ENCODE measurements at regions not wholly inside any gene's neighbourhood (a gene's known extent, or its start where the extent isn't known, plus 50 kb on each side); places are given as distances from the start of the nearest gene placed in this dataset.

DNA sequence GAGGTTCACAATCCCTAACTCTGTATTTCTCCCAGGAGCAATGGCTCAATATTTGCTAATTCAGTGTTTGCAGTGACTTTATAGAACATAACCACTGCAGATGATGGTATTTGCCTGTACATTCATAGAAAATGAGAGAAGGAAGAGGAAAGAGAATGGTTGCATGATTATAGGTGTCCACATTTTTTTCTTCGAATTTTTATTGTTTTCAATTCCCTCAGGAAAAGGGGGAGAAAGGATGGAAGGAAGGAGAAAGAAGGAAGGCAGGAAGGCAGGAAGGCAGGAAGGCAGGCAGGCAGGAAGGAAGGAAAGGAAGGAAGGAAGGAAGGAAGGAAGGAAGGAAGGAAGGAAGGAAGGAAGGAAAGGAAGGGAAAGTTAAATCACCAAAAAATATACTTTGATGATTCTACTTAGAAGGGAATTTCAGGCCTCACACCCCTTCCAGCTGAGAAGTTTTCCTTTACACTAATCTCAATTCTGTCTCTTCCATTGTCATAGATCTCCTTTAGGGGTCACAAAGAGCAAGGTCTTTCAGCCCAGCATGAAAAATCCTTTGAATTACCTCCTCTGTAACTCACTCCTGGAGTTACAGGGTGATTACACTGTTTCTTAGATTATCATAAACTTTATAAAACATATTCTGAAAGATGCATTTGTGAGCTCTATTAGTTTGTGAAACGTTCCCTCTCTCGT, 118.8 kb upstream of the INHBA start:
- TF ChIP-seq POLR2AphosphoS5 (IDR thresholded peaks at IDR 0.05; ENCODE audit: low read depth, low read length) (no peak), POLR2A (IDR thresholded peaks at IDR 0.05; ENCODE audit: low read depth, low read length) (no peak), TAF1 (IDR thresholded peaks at IDR 0.05; ENCODE audit: borderline replicate concordance, low read depth, low read length) (no peak)
